HG02678 (cell line): ENCODE measurements at regions not wholly inside any gene's neighbourhood (a gene's known extent, or its start where the extent isn't known, plus 50 kb on each side); places are given as distances from the start of the nearest gene placed in this dataset.
"Not testable (repeated sequence)": the region's sequence is repeated elsewhere in the genome, so short reads cannot be mapped to it uniquely, and the experiment has no call there.

ENCODE experiments used
- ATAC-seq: cut with Tn5 transposase; IDR thresholded peaks from one replicate; pipeline ENCODE4 v1.9.1; 2021; ENCODE audit warnings: mild to moderate bottlenecking, moderate library complexity; ENCODE audit not compliant: unreplicated experiment

GRCh38 chr14:56996721-56997399 is 186.6 kb upstream of the OTX2 start:
- ATAC-seq: no peak

GRCh38 chr14:56995010-56995409 is 184.7 kb upstream of the OTX2 start:
- ATAC-seq: no peak

- no peak for ATAC-seq
Measured at GRCh38 chr14:56992332-56992820, 182.1 kb upstream of the OTX2 start.

GRCh38 chr14:56990991-56991627 is 180.8 kb upstream of the OTX2 start:
- not testable (repeated sequence) for ATAC-seq

- ATAC-seq: no peak
Measured at GRCh38 chr14:56989359-56989758, 179.1 kb upstream of the OTX2 start.

- ATAC-seq: no peak
Measured at GRCh38 chr14:56979936-56980335, 169.7 kb upstream of the OTX2 start.

- ATAC-seq: no peak
Measured at GRCh38 chr14:56976211-56976610, 165.9 kb upstream of the OTX2 start.

GRCh38 chr14:56975521-56975920 is 165.2 kb upstream of the OTX2 start:
- ATAC-seq: no peak

GRCh38 chr14:56972948-56973347 is 162.7 kb upstream of the OTX2 start:
- ATAC-seq: no peak

GRCh38 chr14:56964895-56965294 is 154.6 kb upstream of the OTX2 start:
- no peak for ATAC-seq

- ATAC-seq: no peak
Measured at GRCh38 chr14:56963381-56963780, 153.1 kb upstream of the OTX2 start.

- no peak for ATAC-seq
Measured at GRCh38 chr14:56962444-56963080, 152.3 kb upstream of the OTX2 start.

- no peak for ATAC-seq
Measured at GRCh38 chr14:56959869-56960268, 149.6 kb upstream of the OTX2 start.

GRCh38 chr14:56959121-56959520 is 148.8 kb upstream of the OTX2 start:
- ATAC-seq: no peak

- no peak for ATAC-seq
Measured at GRCh38 chr14:56956182-56956581, 145.9 kb upstream of the OTX2 start.

GRCh38 chr14:56955745-56956144 is 145.5 kb upstream of the OTX2 start:
- ATAC-seq: no peak

- ATAC-seq: no peak
Measured at GRCh38 chr14:56953884-56954283, 143.6 kb upstream of the OTX2 start.

- ATAC-seq: no peak
Measured at GRCh38 chr14:56952766-56953473, 142.6 kb upstream of the OTX2 start.

GRCh38 chr14:56949828-56950227 is 139.5 kb upstream of the OTX2 start:
- ATAC-seq: no peak

- no peak for ATAC-seq
Measured at GRCh38 chr14:56945291-56945690, 135.0 kb upstream of the OTX2 start.

GRCh38 chr14:56944397-56944796 is 134.1 kb upstream of the OTX2 start:
- ATAC-seq: no peak
